Esophagus squamous epithelium (tissue), 5 donors: ENCODE measurements at regions not wholly inside any gene's neighbourhood (a gene's known extent, or its start where the extent isn't known, plus 50 kb on each side); places are given as distances from the start of the nearest gene placed in this dataset.

Experiments used
- DNase-seq: peaks from one replicate; lab custom pipeline; 2025; lab: John Stamatoyannopoulos, UW
- H3K27ac ChIP-seq, 4 donors: fragments of 200-600 bp; sonication (generic); one replicate each; pipeline ENCODE4 v1.5.1; 2016 to 2019; ENCODE audit warnings: mild to moderate bottlenecking in 1 of 4
- H3K27me3 ChIP-seq, 4 donors: fragments of 200-600 bp; sonication (generic); 1 replicate in 3 of 4; 2 replicates in 1 of 4; pipeline versions ENCODE4 v1.5.1 to v1.6.0; 2017 to 2021; ENCODE audit warnings: antibody characterized with exemption in 1 of 4
- H3K36me3 ChIP-seq, 3 donors: fragments of 200-600 bp; sonication (generic); one replicate each; pipeline ENCODE4 v1.5.1; 2016 to 2019
- H3K4me1 ChIP-seq, 3 donors: fragments of 200-600 bp; sonication (generic); one replicate each; pipeline ENCODE4 v1.5.1; 2017 to 2019
- H3K4me3 ChIP-seq, 4 donors: fragments of 200-600 bp; sonication (generic); 1 replicate in 3 of 4; 2 replicates in 1 of 4; pipeline ENCODE4 v1.5.1; 2016 to 2019; ENCODE audit warnings: mild to moderate bottlenecking in 2 of 4, moderate library complexity in 1 of 4
- H3K9me3 ChIP-seq, 3 donors: fragments of 200-600 bp; sonication (generic); one replicate each; pipeline ENCODE4 v1.5.1; 2016 to 2019
- CTCF ChIP-seq, 6 experiments: fragments of 450-650 bp in 4 of 6; fragments of 200-600 bp in 2 of 6; sonication (generic) in 2 of 6; IDR thresholded peaks; one replicate each; pipeline ENCODE4 v1.5.1; 2016 to 2019; ENCODE audit warnings: antibody characterized with exemption in 6 of 6, mild to moderate bottlenecking in 4 of 6, moderate library complexity in 4 of 6
- POLR2A ChIP-seq, 4 donors: fragments of 450-650 bp; IDR thresholded peaks; one replicate each; pipeline ENCODE4 v1.6.1; 2017; ENCODE audit warnings: antibody characterized with exemption in 4 of 4, mild to moderate bottlenecking in 4 of 4, moderate library complexity in 3 of 4
- WGBS, 2 donors: methylation state at CpG; one replicate each; pipeline ENCODE4 v1.1.5; 2018; 5-methylcytosine and 5-hydroxymethylcytosine counted together
- intact Hi-C: fragments of 100-400 bp; cut with DNase I; formaldehyde crosslinking; loops from one replicate; pipeline ENCODE4 v1.15.0; 2022
- donor health status: DM: yes; HTN: yes; CAD: no.

DNA sequence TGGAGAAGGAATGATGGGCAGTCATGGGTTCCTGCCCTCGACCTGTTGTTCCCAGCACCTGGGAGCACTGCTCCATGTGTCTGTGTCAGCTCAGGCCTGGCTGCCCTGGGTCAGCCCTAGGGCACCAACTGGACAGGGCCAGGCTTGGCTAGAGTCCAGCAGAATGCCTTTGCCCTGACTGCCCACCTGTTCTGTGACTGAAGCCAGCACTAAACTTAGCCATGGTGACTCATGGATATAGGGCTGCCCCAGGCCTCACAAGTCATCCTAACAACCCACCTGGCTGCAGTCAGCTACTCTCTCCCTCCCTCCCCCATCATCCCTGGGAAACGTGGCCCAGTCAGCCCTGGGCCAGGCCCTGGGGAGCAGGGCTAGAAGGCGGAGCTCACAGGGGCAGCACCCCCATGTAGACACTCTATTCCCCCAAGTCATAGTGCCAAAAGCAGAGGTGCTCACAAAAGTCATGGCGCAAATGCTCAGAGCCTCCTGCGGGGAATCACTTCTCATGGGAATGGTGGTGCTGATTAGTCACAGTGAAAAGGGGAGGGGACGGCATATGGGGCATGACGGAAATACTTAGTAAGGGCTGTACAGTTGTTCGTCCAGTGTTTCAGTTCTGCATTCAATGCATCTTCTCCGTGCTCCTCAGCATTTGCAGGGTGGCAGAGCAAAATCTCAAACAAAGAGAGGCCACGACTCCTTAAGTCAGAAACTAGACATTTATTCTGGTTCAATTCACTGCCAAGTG, 52.0 kb upstream of the NTF3 start:
- no peak overlapping the region for H3K27ac ChIP-seq
- intact Hi-C loops, result no loop called here
- no peaks in the 10 kb centered on the region for H3K36me3 ChIP-seq
- WGBS, 2 donors, result 65 to 74% methylated on average over 6 to 8 of the region's 10 CpGs
- H3K9me3 ChIP-seq, result no peaks in the 10 kb centered on the region
- TF ChIP-seq POLR2A (IDR thresholded peaks at IDR 0.05) (no peak), CTCF (IDR thresholded peaks at IDR 0.05) (no peak)
- no peaks in the 10 kb centered on the region for H3K4me1 ChIP-seq
- no peaks in the 10 kb centered on the region for H3K27me3 ChIP-seq
- DNase-seq, result no peak
- no peak overlapping the region for H3K4me3 ChIP-seq
